ENCODE measurements at regions not wholly inside any gene's neighbourhood (a gene's known extent, or its start where the extent isn't known, plus 50 kb on each side); places are given as distances from the start of the nearest gene placed in this dataset.

DNA sequence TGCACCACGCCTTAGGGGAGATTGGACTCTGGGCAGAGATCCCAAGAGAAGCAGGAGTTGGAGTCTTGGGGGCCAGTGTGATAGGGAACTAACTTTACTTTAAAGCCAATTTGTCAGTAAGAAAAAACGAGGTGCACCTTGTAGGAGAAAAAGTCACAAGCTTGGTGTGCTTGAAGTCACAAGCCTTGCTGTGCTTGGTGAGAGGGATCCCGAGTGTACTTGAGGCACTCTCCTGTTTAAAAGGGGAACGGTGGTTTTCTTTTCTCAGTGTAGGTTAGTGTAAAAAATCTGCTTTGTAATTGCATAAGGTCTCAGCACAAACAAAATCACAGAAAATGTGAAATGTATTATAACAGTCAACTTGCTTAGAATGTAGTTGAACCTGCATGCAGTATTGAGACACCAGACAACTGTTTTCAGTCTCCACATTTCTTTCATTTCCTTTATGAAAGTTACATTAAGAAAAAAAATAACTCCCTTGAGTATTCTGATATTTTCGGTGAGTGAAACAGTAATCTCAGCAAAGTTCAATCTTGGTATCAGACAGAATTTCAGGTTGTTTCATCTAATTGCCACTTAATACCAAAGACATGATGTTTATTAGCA lies 111.1 kb upstream of the DUSP22 start:
- no peak for DNase-seq

DNA sequence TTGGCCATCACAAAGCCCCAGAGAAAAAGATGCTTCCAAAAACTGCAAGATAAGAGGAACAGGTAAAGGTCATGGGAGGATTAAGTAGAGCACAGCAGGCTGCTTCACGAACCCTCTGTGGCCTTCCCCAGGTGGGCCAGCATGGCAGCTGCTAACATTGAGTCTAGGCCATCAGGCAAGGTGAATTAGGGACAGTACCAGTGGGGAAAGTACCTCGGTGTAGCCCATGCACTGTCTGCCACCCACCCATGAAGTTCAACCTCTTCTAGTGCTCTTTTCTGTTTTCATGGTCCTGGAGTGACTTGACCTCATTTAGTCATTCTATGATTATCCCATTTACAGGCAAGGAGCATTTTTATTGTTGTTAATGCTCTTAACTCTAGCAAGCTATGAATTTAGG lies 108.6 kb upstream of the DUSP22 start:
- DNase-seq = no peak

DNA sequence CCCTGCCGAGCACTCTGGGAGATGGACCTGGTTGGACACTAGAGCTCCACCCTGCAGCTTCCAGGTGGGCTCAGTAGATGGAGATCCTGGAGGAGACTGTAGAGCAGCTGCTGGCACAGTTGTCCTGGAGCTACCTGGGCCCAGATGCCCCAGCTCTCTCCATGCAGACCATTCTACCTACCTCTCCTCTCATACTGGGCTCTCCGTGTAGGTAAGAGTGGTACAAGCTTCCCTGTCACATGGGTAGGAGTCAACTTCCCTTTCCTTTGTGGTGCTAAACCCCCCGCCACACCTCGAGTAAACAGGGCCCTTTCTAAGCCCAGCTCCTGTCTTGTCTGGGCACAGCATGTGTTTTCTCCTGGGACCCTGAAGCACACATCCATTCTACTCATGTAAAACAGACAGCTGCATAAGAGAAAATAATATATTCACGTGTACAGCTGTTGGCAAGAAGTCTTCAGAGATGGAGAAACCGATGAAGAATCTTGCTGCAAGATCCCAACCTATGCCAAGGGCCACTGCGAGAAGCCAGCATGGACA lies 108.1 kb upstream of the DUSP22 start:
- DNase-seq = no peak

DNA sequence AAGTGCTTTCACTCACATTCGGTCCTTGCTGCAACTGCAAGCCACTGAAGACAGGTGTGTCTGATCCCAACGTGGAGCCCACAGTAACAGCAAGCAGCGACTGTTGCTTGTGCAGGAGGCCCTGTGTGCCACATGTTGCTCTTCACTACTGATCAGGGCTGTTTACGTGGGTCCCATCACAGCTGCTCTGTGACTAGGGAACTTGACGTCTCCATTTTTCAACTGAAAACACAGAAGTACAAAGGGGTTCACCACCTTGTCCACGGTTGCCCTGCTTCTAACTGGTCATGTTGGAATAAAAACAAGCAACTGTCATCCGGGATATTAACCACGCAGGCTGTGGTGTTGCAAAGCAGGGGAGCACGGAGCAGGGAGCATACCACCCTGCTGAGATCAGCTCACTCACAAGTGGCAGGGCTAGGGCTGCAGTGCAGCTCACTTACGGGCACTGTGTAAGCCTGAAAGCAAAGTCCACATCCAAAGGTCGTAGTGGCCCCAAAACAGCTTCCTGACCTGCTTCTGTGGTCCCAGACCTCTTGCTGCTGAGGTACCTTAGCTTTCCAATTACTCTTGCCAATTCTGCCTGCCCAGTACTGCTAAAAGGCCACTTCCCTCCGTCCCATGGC lies 105.8 kb upstream of the DUSP22 start:
- DNase-seq = no peak

DNA sequence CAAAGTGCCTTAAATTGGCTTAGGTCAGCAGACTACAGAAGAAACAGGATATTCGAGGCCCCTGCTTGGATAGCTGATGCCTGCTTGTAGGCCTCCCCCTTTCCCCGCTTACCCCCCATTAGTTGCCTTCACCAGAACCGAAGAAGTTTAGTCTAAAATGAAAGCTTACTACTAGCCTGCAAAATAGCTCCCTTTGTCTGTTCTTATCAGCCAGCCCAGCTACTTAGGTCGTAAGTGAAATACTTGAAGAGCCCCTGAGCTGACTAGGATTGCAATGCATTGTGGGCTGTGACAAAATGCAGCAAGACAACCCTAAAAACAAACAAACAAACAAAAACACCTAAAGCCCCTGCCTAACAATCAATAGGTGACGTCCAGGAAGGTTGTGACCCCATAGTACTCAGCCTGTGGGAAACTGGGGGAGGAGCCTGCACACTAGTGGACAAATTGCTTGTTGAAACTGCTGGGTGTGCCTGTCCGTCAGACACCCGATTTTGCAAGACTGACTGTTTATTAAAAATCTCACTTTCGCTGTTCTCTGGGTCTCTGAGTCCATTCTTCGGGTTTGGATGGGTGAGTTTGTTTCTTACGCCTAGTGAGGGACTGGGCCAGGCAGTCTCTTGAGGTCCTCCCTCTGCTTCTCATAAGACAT lies 105.0 kb upstream of the DUSP22 start:
- DNase-seq = no peak

GRCh38 chr6:188821-189655 lies 103.2 kb upstream of the DUSP22 start:
- DNase-seq = peak; percentile 67

GRCh38 chr6:189676-190075 lies 102.6 kb upstream of the DUSP22 start:
- no peak for DNase-seq

DNA sequence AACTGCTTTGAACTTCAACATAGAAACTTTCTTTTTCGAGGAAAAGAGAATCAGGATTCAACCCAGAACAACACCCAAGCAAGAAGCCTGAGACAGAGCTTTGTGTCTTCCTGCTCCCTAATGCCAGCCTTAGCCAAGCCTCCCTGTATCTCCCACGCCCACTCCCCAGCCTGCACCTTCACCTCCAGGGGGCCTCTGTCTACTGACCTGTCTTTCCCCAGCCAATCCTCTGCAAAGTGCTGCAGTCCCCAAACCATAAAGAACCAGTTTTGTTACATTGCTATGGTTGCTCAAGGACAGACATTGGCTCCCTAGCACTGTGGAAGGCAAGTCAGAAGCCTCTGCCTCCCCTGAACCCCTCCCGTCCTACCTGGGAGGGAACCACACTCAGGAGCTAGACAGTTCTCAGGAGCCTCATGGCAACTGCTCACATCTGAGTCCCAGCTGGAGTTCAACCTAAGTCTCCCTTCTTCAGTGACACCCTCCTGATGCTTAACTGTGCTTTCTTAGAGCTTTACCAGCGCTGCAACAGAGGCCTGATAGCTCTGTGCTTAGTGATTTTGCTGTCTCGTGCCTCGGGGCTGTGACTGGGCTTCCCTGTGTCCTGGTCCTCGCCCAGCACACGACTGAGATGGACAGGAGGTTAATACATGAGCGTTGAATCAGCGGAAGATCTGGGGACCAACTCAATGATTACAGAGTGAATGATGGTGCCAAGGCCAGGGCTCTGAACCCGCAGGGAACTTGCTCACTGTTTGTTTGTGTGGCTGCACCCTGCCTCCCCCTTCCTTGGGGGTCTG lies 101.5 kb upstream of the DUSP22 start:
- no peak for DNase-seq

- no peak for DNase-seq
Measured at GRCh38 chr6:191487-192312, 100.6 kb upstream of the DUSP22 start.

- DNase-seq = no peak
Measured at GRCh38 chr6:192313-192664, 100.0 kb upstream of the DUSP22 start.

DNA sequence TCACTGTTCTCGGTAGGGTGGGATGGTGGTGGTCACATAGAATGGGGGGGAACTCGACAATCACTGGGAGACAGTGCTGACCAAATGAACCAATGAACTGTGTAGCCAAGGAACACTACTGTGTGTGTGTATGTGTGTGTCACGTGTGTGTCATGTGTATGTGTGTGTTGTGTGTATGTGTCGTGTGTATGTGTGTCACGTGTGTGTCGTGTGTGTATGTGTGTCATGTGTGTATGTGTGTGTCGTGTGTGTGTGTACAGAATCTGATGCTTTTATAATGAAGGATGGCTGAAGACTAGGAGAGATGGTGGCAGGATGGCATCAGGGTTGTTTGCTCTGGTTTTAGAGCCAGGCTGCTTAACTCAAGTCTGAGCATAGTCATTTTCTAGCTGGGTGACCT lies 99.1 kb upstream of the DUSP22 start:
- no peak for DNase-seq

DNA sequence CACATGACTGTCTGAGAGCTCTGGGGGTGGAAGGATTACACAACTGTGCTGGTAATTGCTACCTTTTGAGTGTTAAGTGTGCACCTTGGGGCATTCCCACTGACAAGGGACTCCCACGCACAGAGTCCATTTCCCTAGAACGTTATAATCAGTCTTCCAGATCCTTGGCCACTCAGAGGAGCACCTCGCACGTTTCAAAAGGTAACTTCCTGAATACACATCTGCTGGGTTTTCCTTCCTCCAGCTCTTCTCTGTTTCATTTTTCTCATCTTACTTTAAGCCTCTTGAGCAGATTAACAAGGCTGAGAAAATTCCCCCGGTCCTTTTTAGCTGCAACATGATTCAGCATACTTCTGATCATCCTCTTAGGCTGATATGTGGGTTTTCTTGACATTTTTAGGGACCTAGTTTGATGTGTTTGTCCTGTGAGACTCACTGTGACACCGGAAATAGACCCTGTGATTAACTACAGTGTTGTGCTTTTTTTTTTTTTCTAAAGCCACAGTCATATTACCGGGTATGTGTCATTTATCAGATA lies 98.4 kb upstream of the DUSP22 start:
- DNase-seq = no peak

GRCh38 chr6:195861-196360 lies 96.4 kb upstream of the DUSP22 start:
- DNase-seq = peak; percentile 53

DNA sequence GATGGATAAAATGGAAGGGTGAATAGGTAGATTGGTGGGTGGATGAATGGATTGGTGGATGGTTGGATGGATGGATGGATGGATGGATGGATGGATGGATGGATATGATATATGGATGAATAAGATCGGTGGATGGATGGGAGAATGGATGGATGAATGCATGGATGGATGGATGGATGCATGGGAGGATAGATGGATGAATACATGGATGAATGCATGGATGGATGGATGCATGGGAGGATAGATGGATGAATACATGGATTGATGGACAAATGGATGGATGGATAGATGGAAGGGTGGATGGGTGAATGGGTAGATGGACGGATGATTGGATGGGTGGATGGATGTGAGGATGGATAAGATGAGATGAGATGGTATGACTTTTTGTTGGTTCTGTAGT lies 95.7 kb upstream of the DUSP22 start:
- no peak for DNase-seq

GRCh38 chr6:203661-204060 lies 88.6 kb upstream of the DUSP22 start:
- no peak for DNase-seq

DNA sequence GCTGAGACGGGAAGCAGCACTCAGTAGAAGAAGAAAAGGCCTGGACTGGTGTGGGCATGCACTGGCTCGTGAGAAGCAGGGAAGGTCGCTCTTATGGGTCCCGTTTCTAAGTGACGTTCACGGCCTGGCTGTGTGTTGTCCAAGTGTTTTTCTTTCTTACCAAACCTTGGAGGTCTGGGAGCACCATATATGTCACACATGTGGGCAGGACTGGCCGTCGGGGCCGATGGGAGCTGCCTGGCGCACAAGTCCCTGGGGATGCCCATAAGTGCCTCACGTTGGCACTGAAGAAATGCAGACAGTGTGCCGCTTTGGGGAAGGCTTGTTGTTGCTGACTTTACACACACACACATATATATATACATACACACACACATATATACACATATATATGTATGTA lies 86.0 kb upstream of the DUSP22 start:
- no peak for DNase-seq

DNA sequence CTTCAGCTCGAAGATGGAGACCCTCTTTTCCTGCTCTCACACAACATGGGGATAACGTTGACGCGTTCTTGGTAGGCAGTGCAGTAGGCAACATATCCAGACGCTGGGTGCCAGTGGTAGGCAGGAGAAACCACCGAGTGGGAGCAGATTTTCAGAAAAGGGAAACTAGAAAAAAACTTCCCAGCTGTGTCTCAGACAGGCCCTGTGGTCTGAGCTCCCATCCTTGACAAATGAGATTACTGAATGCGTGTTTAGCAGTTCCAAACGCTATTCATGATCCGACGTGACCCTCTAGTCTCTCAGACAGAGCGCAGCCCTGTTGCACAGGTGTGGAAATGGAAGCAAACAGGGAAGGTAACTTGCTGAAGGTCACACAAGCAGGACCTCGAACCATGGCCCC lies 83.9 kb upstream of the DUSP22 start:
- DNase-seq = no peak

DNA sequence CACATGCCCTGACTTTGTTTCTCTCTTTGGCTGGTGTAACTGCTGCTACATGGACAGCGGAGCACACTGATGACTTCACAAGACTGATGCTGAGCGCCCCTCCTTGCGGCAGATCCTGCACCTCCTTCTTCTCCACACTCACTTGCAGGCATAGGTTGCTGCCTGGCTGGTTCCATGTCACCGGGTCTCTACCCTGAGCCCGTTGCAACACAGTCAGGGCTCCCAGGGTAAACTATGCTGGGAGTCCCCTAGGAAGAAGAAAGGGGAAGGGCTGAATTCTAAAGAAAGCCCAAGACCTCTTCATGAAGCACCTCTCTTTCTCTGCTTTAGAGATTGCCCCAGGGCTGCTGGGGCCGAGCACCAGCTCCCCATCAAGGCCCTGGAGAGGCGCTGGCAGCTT lies 83.3 kb upstream of the DUSP22 start:
- DNase-seq = no peak

GRCh38 chr6:209432-210103 lies 82.7 kb upstream of the DUSP22 start:
- no peak for DNase-seq

- DNase-seq = no peak
Measured at GRCh38 chr6:210104-210456, 82.2 kb upstream of the DUSP22 start.
